ENCODE measurements at regions not wholly inside any gene's neighbourhood (a gene's known extent, or its start where the extent isn't known, plus 50 kb on each side); places are given as distances from the start of the nearest gene placed in this dataset.

GRCh38 chr9:23255346-23255745 lies 570.7 kb downstream of the ELAVL2 start:
- TF ChIP-seq, protein P1, sequence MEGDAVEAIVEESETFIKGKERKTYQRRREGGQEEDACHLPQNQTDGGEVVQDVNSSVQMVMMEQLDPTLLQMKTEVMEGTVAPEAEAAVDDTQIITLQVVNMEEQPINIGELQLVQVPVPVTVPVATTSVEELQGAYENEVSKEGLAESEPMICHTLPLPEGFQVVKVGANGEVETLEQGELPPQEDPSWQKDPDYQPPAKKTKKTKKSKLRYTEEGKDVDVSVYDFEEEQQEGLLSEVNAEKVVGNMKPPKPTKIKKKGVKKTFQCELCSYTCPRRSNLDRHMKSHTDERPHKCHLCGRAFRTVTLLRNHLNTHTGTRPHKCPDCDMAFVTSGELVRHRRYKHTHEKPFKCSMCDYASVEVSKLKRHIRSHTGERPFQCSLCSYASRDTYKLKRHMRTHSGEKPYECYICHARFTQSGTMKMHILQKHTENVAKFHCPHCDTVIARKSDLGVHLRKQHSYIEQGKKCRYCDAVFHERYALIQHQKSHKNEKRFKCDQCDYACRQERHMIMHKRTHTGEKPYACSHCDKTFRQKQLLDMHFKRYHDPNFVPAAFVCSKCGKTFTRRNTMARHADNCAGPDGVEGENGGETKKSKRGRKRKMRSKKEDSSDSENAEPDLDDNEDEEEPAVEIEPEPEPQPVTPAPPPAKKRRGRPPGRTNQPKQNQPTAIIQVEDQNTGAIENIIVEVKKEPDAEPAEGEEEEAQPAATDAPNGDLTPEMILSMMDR (IDR thresholded peaks at IDR 0.05; ENCODE audit: low read depth, low read length, poor library complexity, severe bottlenecking), result no peak
- TF ChIP-seq EZH2phosphoT487 (IDR thresholded peaks at IDR 0.05; ENCODE audit: borderline replicate concordance, low read length), result no peak

Data from DOHH2 (cell line).